Stimulated activated CD4-positive, alpha-beta T cell treated with anti-CD3 and anti-CD28 coated beads, Interleukin-2, amount 100 ng/mL, for 24 hours (primary cell): ENCODE measurements at regions not wholly inside any gene's neighbourhood (a gene's known extent, or its start where the extent isn't known, plus 50 kb on each side); places are given as distances from the start of the nearest gene placed in this dataset.

Source experiments
- DNase-seq, 2 donors: peaks; one replicate each; pipeline ENCODE4 v3.0.0-alpha.2; 2020

DNA sequence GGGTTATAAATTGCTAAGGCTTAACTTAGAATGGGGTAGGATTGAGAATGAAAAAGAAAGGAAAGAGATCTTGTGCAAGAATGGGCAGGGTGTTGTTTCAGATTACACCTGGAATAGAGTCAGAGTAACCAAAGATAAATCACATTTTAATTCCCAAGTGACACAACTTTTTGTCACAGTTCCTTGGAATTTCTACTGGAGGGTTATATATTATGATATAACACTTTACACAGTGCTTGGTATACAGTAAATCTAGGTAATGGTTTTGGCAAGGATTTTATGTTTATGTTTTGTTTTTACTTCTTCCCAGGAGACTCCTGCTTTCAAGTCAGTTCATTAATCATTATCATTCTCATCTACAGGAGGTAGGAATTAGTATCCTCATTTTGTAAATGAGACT, 115.7 kb upstream of the KCNJ16 start:
- DNase-seq = no peak

- no peak for DNase-seq
These were observed 114.3 kb upstream of the KCNJ16 start for GRCh38 chr17:69960755-69961154.

- no peak for DNase-seq
These were observed 113.4 kb upstream of the KCNJ16 start for GRCh38 chr17:69961501-69962145.

DNA sequence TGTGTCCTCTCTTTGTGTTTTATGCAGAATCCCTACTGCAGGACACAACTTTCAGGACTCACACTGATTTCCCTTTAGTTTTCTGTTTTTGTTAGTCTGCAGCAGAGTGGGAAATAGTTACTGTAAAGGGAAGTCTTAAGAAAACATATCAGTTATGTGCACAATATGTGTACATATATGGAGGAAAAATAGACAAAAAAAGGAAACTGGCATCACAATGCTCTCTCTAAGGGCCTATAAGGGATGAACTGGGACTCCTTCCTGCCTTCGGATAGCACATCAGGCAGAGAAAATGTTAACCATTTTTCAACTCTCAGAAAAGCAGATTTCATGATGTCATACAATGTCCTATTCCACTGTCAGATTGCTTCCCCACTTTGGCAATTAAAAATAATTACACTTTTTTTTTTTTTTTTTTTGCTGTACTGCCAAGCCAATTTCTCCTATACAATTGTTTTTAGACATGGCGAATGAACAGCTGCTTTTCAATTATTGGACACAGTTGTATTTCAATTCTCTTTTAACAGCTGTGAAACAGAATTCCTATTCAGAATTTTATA, 112.5 kb upstream of the KCNJ16 start:
- DNase-seq = no peak

- DNase-seq = no peak
These were observed 107.1 kb upstream of the KCNJ16 start for GRCh38 chr17:69967910-69968411.

GRCh38 chr17:69969897-69970296, 105.1 kb upstream of the KCNJ16 start:
- no peak for DNase-seq

DNA sequence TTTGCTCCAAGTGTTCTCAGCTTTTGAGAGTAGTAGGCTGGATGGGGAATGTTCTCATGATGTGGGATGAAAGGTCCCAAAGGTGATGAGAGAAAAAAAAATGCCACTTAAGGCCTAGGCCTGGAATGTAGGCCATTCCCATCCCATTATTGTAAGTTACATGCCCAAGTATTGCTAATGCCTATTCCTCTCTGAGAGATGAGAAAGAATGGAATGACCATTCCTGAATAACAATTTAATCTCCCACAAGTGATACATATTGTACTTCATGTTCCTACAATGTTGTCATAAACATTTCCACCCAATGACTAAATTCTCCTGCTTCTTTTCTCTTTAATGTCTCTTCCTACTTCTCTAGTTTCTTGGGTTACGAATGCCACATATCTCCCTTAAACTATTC, 102.8 kb upstream of the KCNJ16 start:
- no peak for DNase-seq

GRCh38 chr17:69975808-69976207, 99.2 kb upstream of the KCNJ16 start:
- no peak for DNase-seq

DNA sequence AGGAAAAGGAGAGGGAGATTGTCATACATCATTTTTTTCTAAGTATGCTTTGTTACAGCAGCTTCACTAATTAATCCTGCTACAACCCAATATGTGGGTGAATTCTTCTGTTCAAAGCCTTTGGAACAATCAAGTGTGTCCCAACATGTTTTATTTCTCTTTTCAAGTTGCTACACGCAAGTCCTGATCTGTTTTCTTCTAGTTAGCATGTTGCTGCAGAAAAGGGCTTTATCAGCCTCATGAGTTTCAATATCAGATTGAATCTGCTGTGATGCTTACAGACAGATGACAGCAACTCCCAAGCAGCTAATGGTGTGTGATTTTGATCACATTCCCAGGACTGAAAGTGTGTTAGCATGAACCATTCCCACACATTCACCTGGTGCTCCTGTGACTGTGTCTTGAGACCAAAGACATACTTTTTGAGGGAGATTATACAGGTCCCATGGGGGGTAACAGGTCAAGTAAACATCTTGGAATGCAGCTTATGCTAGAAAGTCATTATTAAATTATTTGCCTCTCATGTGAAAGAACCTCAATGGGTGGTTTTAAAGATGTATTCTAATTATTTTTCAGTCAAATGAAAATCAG, 96.9 kb upstream of the KCNJ16 start:
- no peak for DNase-seq

- no peak for DNase-seq
These were observed 93.6 kb upstream of the KCNJ16 start for GRCh38 chr17:69981441-69981840.

DNA sequence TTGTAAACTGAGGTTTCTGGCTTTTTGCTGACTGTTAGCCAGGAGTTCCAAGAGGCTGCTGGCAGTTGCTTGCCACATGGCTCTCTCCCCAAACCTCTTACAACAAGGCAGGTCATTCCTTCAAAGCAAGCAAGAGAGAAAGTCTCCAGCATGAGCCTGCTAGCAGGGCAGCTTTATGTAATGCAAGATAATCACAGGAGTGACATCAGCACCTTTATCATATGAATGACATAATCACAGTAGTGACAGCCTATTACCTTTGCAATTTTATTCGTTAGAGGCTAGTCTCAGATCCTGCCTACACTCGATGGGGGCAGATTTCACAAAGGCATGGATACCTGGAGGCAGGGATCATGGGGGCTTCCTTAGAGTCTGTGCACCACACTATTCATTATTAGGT, 79.5 kb upstream of the KCNJ16 start:
- DNase-seq = no peak

GRCh38 chr17:69997332-69997731, 77.7 kb upstream of the KCNJ16 start:
- DNase-seq = no peak

- no peak for DNase-seq
These were observed 75.8 kb upstream of the KCNJ16 start for GRCh38 chr17:69999253-69999652.

DNA sequence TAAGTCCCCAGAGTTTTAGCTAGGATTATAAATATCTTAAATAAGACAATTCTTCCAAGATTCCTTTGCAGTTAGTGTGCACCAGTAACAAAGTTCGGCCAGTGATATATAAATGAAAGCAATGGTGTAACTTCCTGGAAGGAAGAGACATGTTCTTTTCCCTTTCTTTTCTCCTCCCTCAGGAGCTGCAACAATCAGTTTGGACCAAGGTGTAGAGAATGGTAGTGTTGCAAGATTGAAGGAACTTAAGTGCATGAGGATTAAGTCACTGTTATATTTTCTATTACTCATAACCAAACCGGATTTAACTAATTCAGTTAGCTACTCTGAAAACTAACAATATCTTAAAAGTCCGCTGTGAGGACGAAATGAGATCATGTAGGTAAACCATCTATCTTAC, 68.9 kb upstream of the KCNJ16 start:
- no peak for DNase-seq

DNA sequence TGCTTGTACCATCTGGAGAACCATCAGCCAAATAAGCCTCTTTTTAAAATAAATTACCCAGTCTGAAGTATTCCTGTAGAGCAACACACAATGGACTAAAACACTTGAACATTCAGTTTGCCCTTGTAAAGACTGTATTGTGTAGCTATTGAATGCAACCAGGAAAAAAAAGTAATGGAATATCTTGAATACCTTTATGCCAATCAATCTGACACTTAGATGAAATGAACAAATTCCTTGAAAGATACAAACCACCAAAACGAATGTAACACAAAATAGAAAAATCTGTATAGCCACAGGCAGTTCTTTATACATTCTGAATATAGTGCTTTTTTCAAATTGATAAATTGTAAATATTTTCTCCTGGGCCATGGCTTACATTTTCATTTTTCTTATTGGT, 63.3 kb upstream of the KCNJ16 start:
- no peak for DNase-seq

DNA sequence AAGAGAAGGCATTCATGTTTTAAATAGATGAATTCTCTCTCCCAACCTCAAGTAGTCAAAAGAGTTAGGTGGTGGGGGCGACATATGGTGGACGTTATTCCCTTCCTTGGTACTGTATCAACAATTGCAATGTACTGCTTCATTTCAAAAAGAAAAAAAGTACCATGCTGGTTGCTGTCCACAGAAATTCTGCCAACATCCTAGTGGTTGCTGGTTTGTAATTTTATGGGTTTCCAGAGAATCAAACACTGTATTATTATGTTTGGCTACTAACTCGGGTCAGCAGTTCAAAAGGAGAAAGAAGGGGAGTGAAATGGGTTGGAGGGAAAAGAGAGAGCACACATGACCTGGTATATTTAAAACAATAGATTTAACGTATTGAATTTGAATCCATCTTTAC, 61.1 kb upstream of the KCNJ16 start:
- no peak for DNase-seq

GRCh38 chr17:70017112-70017511, 57.9 kb upstream of the KCNJ16 start:
- no peak for DNase-seq

DNA sequence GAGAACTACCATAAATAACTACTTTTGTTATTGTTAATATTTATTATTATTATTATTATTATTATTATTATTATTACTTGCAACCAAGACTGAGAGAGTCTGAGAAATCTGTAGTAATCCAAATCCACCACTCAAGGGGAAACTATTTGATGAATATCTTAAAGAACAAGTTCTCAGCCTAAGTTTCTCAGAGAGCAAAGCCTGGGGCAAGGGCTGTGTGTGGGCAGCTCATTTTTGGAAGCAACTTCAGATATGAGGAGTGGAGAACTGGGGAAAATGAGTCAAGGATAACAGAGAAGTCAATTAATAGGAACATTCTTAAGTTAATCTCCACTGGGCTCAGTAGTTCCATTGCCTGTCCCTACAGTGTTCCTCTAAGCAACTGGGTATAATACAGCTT, 57.1 kb upstream of the KCNJ16 start:
- no peak for DNase-seq

DNA sequence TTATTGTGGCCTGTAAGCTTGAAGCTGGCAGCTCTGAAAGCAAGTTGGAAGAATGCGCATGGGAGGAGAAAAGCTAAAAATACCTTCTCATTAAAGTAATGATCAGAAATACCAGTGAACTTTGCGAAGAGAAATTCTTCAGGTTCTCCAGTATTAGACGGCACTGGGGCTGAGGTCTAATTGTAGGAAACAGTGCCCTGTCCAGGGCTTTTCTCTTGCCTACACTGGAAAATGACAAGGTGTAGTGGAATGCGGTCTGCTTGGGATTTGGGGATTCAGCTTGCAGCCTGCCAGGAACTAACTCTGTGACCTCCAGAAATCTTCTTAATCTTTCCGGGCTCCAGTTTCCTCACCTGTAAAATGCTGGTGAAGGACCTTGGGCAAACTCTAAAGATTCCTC, 53.3 kb upstream of the KCNJ16 start:
- DNase-seq = no peak

DNA sequence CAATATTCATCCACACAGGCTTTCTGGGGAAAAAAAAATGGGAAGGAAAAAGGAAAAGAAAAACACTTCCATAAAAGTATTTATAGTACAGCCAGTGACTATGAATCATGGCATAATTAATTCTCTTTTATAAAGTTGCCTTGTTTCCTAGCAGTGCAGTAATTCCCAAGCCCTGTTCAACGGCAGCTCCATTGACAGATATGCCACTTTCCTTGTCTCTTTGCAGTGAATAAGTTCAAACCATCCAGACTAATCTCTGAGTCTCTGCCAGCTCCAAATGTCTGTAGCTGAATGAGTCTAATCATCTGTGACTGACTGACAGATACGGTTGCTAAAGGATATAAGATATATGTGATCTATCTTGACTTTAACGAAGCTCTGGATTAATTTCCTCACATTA, 52.9 kb upstream of the KCNJ16 start:
- DNase-seq = no peak

DNA sequence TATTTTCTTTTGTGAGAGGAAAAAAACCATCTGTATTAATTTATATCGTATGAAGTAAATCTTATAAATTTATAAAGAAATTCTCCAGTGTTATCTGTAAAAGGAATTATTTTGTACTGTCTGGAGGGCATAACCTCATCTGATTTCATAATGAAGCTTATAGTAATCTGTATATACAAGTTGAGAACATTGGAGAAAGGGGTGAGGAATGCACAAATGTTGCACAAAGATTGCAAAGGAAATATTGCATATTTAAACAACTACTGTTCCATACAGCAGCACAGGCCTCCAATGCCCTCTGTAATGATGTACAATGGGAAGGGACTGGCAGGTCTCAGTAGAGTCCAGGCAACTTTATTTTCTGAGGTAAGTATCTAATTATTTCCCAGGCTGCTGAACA, 50.8 kb upstream of the KCNJ16 start:
- DNase-seq = no peak
